SK-N-SH (cell line): ENCODE measurements at regions not wholly inside any gene's neighbourhood (a gene's known extent, or its start where the extent isn't known, plus 50 kb on each side); places are given as distances from the start of the nearest gene placed in this dataset.

ENCODE experiments used
- CTCF ChIA-PET: fragments of 300-600, 350-600 bp; formaldehyde crosslinking; extraction: SDS; loops from one replicate; lab custom pipeline; 2021; lab: Yijun Ruan, JAX
- POLR2A ChIA-PET: fragments of 350-600 bp; sonication (Branson Sonifier 250); formaldehyde crosslinking; extraction: SDS; loops from one replicate; lab custom pipeline; 2020; ENCODE audit warnings: antibody characterized with exemption, inconsistent platforms; lab: Yijun Ruan, JAX
- DNase-seq: peaks from one replicate; pipeline ENCODE4 v3.0.0; 2012
- H2AFZ ChIP-seq: fragments of 200-600 bp; sonication (generic); 2 replicates; pipeline ENCODE4 v1.8.1; 2016; ENCODE audit warnings: antibody characterized with exemption, mild to moderate bottlenecking, low read depth
- H3F3A ChIP-seq: fragments of 200-600 bp; sonication (generic); replicated peaks from 2 replicates; pipeline ENCODE3; 2016; ENCODE audit warnings: antibody characterized with exemption, mild to moderate bottlenecking; ENCODE audit not compliant: insufficient read depth
- H3K27ac ChIP-seq, 2 experiments: fragments of 200-500 bp in 1 of 2; fragments of 200-600 bp in 1 of 2; sonication (Bioruptor generic) in 1 of 2; sonication (generic), shearing (Covaris generic) in 1 of 2; 2 replicates each; pipeline versions ENCODE4 v1.5.1 to v1.6.1; 2014 to 2016; ENCODE audit warnings: low read depth in 2 of 2, inconsistent platforms in 1 of 2, low read length in 1 of 2, mild to moderate bottlenecking in 1 of 2, mixed read lengths in 1 of 2
- H3K27me3 ChIP-seq: fragments of 200-600 bp; sonication (generic), shearing (Covaris generic); 2 replicates; pipeline ENCODE4 v1.6.1; 2016; ENCODE audit warnings: mixed run types; ENCODE audit not compliant: insufficient read depth
- H3K36me3 ChIP-seq, 2 experiments: fragments of 200-500 bp in 1 of 2; fragments of 200-600 bp in 1 of 2; sonication (Bioruptor generic) in 1 of 2; sonication (generic) in 1 of 2; replicated peaks in 1 of 2; 2 replicates each; pipeline versions ENCODE3 to v1.5.1; 2014 to 2016; ENCODE audit warnings: low read length in 1 of 2, mild to moderate bottlenecking in 1 of 2; ENCODE audit not compliant: insufficient read depth in 2 of 2, control insufficient read depth in 1 of 2
- H3K4me1 ChIP-seq, 2 experiments: fragments of 200-500 bp in 1 of 2; fragments of 200-600 bp in 1 of 2; sonication (Bioruptor generic) in 1 of 2; sonication (generic), shearing (Covaris generic) in 1 of 2; 2 replicates each; pipeline versions ENCODE4 v1.5.1 to v1.6.1; 2014 to 2016; ENCODE audit warnings: low read depth in 1 of 2, low read length in 1 of 2, mixed run types in 1 of 2; ENCODE audit not compliant: insufficient read depth in 2 of 2, control insufficient read depth in 1 of 2
- H3K4me2 ChIP-seq: fragments of 200-600 bp; sonication (generic), shearing (Covaris generic); 2 replicates; pipeline ENCODE4 v1.6.1; 2017; ENCODE audit warnings: mixed run types
- H3K4me3 ChIP-seq, 2 experiments: fragments of 200-500 bp in 1 of 2; fragments of 200-600 bp in 1 of 2; sonication (Bioruptor generic) in 1 of 2; sonication (generic), shearing (Covaris generic) in 1 of 2; 2 replicates each; pipeline versions ENCODE4 v1.5.1 to v1.8.1; 2014 to 2016; ENCODE audit warnings: low read depth in 2 of 2, inconsistent platforms in 1 of 2, low read length in 1 of 2, mild to moderate bottlenecking in 1 of 2, mixed read lengths in 1 of 2, moderate library complexity in 1 of 2
- H3K79me2 ChIP-seq: fragments of 200-600 bp; sonication (generic); 2 replicates; pipeline ENCODE4 v1.8.1; 2017; ENCODE audit warnings: mild to moderate bottlenecking; ENCODE audit not compliant: insufficient read depth
- H3K9ac ChIP-seq: fragments of 200-600 bp; sonication (generic); 2 replicates; pipeline ENCODE4 v1.6.1; 2017; ENCODE audit warnings: mixed run types
- H3K9me2 ChIP-seq: fragments of 200-600 bp; sonication (generic); 2 replicates; pipeline ENCODE4 v1.6.1; 2017; ENCODE audit warnings: mixed run types
- H3K9me3 ChIP-seq: fragments of 200-600 bp; sonication (generic); 2 replicates; pipeline ENCODE4 v1.6.1; 2017; ENCODE audit warnings: mixed run types, mild to moderate bottlenecking, moderate library complexity
- H4K20me1 ChIP-seq: fragments of 200-600 bp; sonication (generic); 2 replicates; pipeline ENCODE4 v1.6.1; 2017; ENCODE audit warnings: mild to moderate bottlenecking, mixed run types; ENCODE audit not compliant: insufficient read depth
- CTCF ChIP-seq: fragments of 200-600 bp; sonication (generic); IDR thresholded peaks from 2 replicates; pipeline ENCODE4 v1.6.1; 2017; ENCODE audit warnings: antibody characterized with exemption, mild to moderate bottlenecking, moderate library complexity
- EZH2phosphoT487 ChIP-seq: fragments of 200-600 bp; sonication (generic); IDR thresholded peaks from 2 replicates; pipeline ENCODE4 v1.6.1; 2017; ENCODE audit warnings: low read depth, mixed run types, mild to moderate bottlenecking, antibody characterized with exemption, moderate library complexity, borderline replicate concordance
- FOXJ3 ChIP-seq: sonication (generic); formaldehyde crosslinking; IDR thresholded peaks from 2 replicates; pipeline ENCODE4 v1.5.1; 2020; ENCODE audit warnings: mild to moderate bottlenecking, missing genetic modification reagents
- MAX ChIP-seq: IDR thresholded peaks from 2 replicates; pipeline ENCODE4 v1.4.0; 2012; ENCODE audit warnings: low read depth
- NFIC ChIP-seq: IDR thresholded peaks from 2 replicates; pipeline ENCODE4 v1.4.0; 2012; ENCODE audit warnings: borderline replicate concordance
- NRF1 ChIP-seq: IDR thresholded peaks from 2 replicates; pipeline ENCODE4 v1.6.1; 2012; ENCODE audit warnings: low read depth, mild to moderate bottlenecking, low read length
- PBX3 ChIP-seq: IDR thresholded peaks from 2 replicates; pipeline ENCODE4; 2012
- REST ChIP-seq: IDR thresholded peaks from 2 replicates; pipeline ENCODE4 v1.6.1; 2012; ENCODE audit warnings: mild to moderate bottlenecking, low read depth, low read length, moderate library complexity
- RFX5 ChIP-seq: IDR thresholded peaks from 2 replicates; pipeline ENCODE4 v1.6.1; 2012; ENCODE audit warnings: mild to moderate bottlenecking, improper control_type of control experiment, low read length
- ZBTB33 ChIP-seq: IDR thresholded peaks from 2 replicates; pipeline ENCODE4 v1.4.0; 2012; ENCODE audit warnings: low read depth, borderline replicate concordance
- WGBS: methylation state at CpG from one replicate; pipeline ENCODE4 v1.1.6; 2017; ENCODE audit warnings: low lambda C conversion rate; 5-methylcytosine and 5-hydroxymethylcytosine counted together

GRCh38 chr10:4557469-4557868, 268.5 kb upstream of the AKR1E2 start:
- H3K27ac ChIP-seq = no peak overlapping the region
- POLR2A ChIA-PET = no interaction called here
- H2AFZ ChIP-seq = no peak overlapping the region

More at GRCh38 chr10:4557469-4557868, 268.5 kb upstream of the AKR1E2 start:
- H4K20me1 ChIP-seq = no peaks in the 10 kb centered on the region
- H3K9ac ChIP-seq = no peak overlapping the region
- TF ChIP-seq FOXJ3 (CRISPR knock-in tag) (no peak), NFIC (no peak), MAX (no peak), EZH2phosphoT487 (no peak), REST (no peak), ZBTB33 (no peak), PBX3 (no peak), RFX5 (no peak), CTCF (no peak), NRF1 (no peak)
- TF ChIP-seq, all 33 proteins: peak for 0
- DNase-seq = no peak
- H3K27me3 ChIP-seq = no peaks in the 10 kb centered on the region
- no peak overlapping the region for H3K4me2 ChIP-seq
- H3K9me3 ChIP-seq = no peaks in the 10 kb centered on the region; the same call in 1 of the 2 replicates
- CTCF ChIA-PET = no interaction called here
- no peaks in the 10 kb centered on the region; a peak in 1 of 4 replicates for H3K4me1 ChIP-seq
- no peaks in the 10 kb centered on the region for H3K36me3 ChIP-seq
- H3K4me3 ChIP-seq = no peak overlapping the region
- 94% methylated on average over 6 of the region's 13 CpGs for WGBS
- peaks cover 3% of the 10 kb centered on the region for H3F3A ChIP-seq
- H3K9me2 ChIP-seq = no peaks in the 10 kb centered on the region
- no peaks in the 10 kb centered on the region for H3K79me2 ChIP-seq
